GM21723 (cell line): ENCODE measurements at regions not wholly inside any gene's neighbourhood (a gene's known extent, or its start where the extent isn't known, plus 50 kb on each side); places are given as distances from the start of the nearest gene placed in this dataset.
"Not testable (repeated sequence)": the region's sequence is repeated elsewhere in the genome, so short reads cannot be mapped to it uniquely, and the experiment has no call there.

Source experiments
- ATAC-seq: cut with Tn5 transposase; IDR thresholded peaks from one replicate; pipeline ENCODE4 v1.9.1; 2021; ENCODE audit warnings: mild to moderate bottlenecking, moderate library complexity; ENCODE audit not compliant: unreplicated experiment

- ATAC-seq = no peak
These were observed 91.3 kb upstream of the ABI1 start for GRCh38 chr10:26952094-26952493.

- no peak for ATAC-seq
These were observed 90.9 kb upstream of the ABI1 start for GRCh38 chr10:26951650-26952049.

GRCh38 chr10:26950934-26951333 lies 90.2 kb upstream of the ABI1 start:
- ATAC-seq = peak; percentile 54

- ATAC-seq = no peak
These were observed 85.5 kb upstream of the ABI1 start for GRCh38 chr10:26946102-26946811.

- no peak for ATAC-seq
These were observed 83.6 kb upstream of the ABI1 start for GRCh38 chr10:26944261-26944882.

GRCh38 chr10:26939962-26940354 lies 79.2 kb upstream of the ABI1 start:
- ATAC-seq = no peak

GRCh38 chr10:26939290-26939961 lies 78.7 kb upstream of the ABI1 start:
- ATAC-seq = no peak

GRCh38 chr10:26938578-26938977 lies 77.8 kb upstream of the ABI1 start:
- no peak for ATAC-seq

DNA sequence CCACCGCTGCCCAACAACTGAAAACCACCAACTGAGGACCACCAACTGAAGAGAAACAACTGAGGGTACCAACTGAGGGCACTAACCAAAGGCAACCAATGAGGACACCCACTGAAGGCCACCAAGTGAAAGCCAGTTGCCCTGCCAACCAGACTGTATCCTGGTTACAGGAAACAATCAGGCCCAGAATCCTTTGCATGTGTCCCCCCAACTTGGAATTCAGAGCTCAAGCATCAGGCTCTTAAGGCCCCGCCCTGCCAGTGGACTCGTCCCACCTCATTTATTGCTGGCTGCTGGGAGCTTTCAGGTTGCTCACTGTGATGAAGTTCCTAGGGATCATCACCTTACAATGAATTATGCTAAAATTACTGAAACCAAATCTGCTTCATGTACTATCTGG lies 76.6 kb upstream of the ABI1 start:
- ATAC-seq = no peak

- ATAC-seq = not testable (repeated sequence)
These were observed 73.4 kb upstream of the ABI1 start for GRCh38 chr10:26934190-26934589.

GRCh38 chr10:26932576-26932975 lies 71.8 kb upstream of the ABI1 start:
- ATAC-seq = no peak

GRCh38 chr10:26931223-26931622 lies 70.5 kb upstream of the ABI1 start:
- peak; percentile 96 for ATAC-seq

DNA sequence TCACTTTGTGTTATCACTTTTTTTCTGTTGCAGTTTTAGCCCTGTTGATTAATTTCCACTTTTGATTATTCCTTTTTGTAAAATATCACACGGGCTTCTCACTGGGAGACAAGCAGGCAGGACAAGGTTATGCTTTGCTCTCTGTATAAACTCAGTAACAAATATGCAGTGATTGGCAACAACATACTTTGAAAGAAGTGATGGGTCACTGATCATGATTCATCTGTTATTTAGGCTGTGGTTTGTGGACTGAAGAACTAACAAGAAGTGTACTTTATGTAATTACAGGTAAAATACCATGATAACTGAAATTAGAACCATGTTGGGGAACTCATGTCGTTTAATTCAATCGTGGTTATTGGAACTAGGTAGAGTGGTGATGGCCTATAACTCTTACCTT lies 62.1 kb upstream of the ABI1 start:
- ATAC-seq = not testable (repeated sequence)

DNA sequence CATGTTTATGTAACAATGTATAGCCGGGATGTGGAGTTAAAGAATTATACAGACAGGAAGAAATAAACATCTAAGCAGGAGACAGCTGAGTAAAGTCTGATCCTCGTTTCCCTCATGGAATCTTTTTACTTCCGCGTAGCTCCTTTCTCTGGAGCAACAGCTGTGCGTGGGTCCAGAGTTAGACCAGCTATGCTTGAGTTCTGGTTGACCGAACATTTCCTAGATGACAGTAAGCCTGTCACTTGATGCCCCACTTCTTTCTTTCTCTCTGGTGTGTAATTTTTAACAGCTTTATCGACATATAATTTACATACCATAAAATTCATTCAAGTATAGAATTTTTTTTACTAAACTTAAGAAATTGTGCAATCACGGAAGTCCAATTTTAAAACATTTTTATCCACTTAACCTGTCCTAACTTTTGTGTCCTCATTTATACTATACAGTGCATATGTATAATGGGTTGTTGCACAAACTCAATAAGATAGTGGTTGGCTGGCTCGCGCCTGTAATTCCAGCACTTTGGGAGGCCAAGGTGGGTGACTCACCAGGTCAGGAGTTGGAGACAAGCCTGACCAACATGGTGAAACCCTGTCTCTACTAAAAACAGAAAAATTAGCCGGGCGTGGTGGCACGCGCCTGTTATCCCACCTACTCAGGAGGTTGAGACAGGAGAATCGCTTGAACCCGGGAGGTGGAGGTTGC lies 58.5 kb upstream of the ABI1 start:
- ATAC-seq = not testable (repeated sequence)

GRCh38 chr10:26914898-26915297 lies 54.1 kb upstream of the ABI1 start:
- no peak for ATAC-seq

DNA sequence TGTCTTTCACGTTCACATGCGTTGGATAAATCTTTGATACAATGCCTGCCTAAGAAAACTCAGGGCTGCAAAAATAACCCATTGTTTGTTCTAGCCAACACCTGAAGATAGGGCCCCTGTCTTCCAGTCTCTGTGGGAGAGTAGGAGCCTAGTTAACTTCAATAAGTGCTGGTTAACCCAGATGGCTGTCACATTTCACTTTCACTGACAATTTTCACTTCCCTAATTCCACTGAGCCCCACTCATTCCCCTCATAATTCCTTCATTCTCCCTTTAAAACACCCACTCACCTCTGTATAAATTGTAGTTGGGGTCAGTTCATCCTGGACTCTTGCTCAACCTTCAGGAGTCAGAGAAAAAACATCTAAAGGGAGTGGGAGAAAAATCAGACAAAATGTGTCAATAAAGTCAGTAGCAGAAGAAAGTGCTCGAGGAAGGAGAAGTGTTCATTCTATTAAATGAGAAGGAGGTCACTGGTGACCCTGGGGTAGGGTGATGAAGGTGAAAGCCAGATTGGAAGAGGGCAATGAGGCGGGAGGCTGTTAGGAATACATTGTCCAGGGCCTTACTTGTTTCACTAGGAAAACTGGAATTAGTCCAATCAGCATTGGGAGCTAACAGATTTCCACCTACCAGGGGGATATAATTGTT lies 51.2 kb upstream of the ABI1 start:
- peak; percentile 78 for ATAC-seq
